Gastrocnemius medialis (tissue), 4 donors: ENCODE measurements at regions not wholly inside any gene's neighbourhood (a gene's known extent, or its start where the extent isn't known, plus 50 kb on each side); places are given as distances from the start of the nearest gene placed in this dataset.

Experiments used
- ATAC-seq, 2 donors: fragments of 150-250 bp; one replicate each; pipeline ENCODE4 v1.9.1; 2016
- DNase-seq, 2 donors: peaks; one replicate each; pipeline ENCODE4 v3.0.0-alpha.2; 2019
- H3K27ac ChIP-seq, 4 donors: fragments of 200-600 bp; sonication (generic); 1 replicate in 1 of 4; 2 replicates in 3 of 4; pipeline ENCODE4 v1.5.1; 2016 to 2018; ENCODE audit warnings: mild to moderate bottlenecking in 2 of 4, moderate library complexity in 1 of 4
- H3K27me3 ChIP-seq, 3 donors: fragments of 200-600 bp; sonication (generic) in 2 of 3; 1 replicate in 1 of 3; 2 replicates in 2 of 3; pipeline versions ENCODE4 v1.5.1 to v1.6.0; 2016 to 2019; ENCODE audit warnings: mild to moderate bottlenecking in 1 of 3, moderate library complexity in 1 of 3
- H3K36me3 ChIP-seq, 2 donors: fragments of 200-600 bp; sonication (generic) in 1 of 2; one replicate each; pipeline ENCODE4 v1.5.1; 2017 to 2018
- H3K4me1 ChIP-seq, 2 donors: fragments of 200-600 bp; sonication (generic) in 1 of 2; one replicate each; pipeline ENCODE4 v1.5.1; 2016 to 2017; ENCODE audit warnings: mild to moderate bottlenecking in 2 of 2
- H3K4me3 ChIP-seq, 4 donors: fragments of 200-600 bp; sonication (generic) in 3 of 4; 1 replicate in 1 of 4; 2 replicates in 3 of 4; pipeline ENCODE4 v1.5.1; 2016 to 2019; ENCODE audit warnings: mild to moderate bottlenecking in 2 of 4
- H3K9me3 ChIP-seq, 3 donors: fragments of 200-600 bp; sonication (generic) in 2 of 3; 1 replicate in 1 of 3; 2 replicates in 2 of 3; pipeline ENCODE4 v1.5.1; 2016 to 2019
- POLR2A ChIP-seq, 2 donors: fragments of 450-650 bp; IDR thresholded peaks; one replicate each; pipeline ENCODE4 v1.6.1; 2017; ENCODE audit warnings: antibody characterized with exemption in 2 of 2, mild to moderate bottlenecking in 2 of 2, moderate library complexity in 2 of 2
- in situ Hi-C, 4 donors: fragments of 200-750 bp; cut with MboI; loops; one replicate each; pipeline versions ENCODE4 v1.15.0 to v1.8.0; 2017; ENCODE audit warnings: low sequenced_read_pairs in 4 of 4
- intact Hi-C: fragments of 100-400 bp; cut with DNase I; formaldehyde crosslinking; loops from one replicate; pipeline ENCODE4 v1.15.1; 2023; ENCODE audit warnings: low total_unique reads
- TF ChIP-seq, protein P1 (sequence below), 5 experiments: fragments of 450-650 bp in 3 of 5; fragments of 200-600 bp in 2 of 5; sonication (generic) in 2 of 5; IDR thresholded peaks in 4 of 5; conservative IDR thresholded peaks in 1 of 5; 1 replicate in 4 of 5; 2 replicates in 1 of 5; pipeline ENCODE4 v1.5.1; 2016 to 2019; ENCODE audit warnings: antibody characterized with exemption in 5 of 5, mild to moderate bottlenecking in 3 of 5, moderate library complexity in 3 of 5

DNA sequence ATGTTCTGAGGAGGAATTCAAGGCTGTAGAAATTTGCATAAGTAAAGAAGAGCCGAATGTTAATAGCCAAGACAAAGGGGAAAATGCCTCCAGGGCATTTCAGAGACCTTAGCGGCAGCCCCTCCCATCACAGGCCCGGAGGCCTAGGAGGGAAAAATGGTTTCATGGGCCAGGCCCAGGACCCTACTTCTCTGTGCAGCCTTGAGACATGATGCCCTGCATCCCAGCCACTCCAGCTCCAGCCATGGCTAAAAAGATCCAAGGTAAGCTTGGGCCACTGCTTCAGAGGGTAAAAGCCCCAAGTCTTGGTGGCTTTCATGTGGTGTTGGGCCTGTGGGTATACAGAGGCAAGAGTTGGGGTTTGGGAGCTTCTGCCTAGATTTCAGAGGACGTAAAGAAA is 225.7 kb downstream of the ARHGAP12 start:
- TF ChIP-seq, protein P1, sequence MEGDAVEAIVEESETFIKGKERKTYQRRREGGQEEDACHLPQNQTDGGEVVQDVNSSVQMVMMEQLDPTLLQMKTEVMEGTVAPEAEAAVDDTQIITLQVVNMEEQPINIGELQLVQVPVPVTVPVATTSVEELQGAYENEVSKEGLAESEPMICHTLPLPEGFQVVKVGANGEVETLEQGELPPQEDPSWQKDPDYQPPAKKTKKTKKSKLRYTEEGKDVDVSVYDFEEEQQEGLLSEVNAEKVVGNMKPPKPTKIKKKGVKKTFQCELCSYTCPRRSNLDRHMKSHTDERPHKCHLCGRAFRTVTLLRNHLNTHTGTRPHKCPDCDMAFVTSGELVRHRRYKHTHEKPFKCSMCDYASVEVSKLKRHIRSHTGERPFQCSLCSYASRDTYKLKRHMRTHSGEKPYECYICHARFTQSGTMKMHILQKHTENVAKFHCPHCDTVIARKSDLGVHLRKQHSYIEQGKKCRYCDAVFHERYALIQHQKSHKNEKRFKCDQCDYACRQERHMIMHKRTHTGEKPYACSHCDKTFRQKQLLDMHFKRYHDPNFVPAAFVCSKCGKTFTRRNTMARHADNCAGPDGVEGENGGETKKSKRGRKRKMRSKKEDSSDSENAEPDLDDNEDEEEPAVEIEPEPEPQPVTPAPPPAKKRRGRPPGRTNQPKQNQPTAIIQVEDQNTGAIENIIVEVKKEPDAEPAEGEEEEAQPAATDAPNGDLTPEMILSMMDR (IDR thresholded peaks at IDR 0.05 in 4 of 5, conservative IDR thresholded peaks at IDR 0.05 in 1 of 5): no peak
- TF ChIP-seq POLR2A (IDR thresholded peaks at IDR 0.05): no peak
- Histone ChIP-seq H3K36me3 (no peaks in the 10 kb centered on the region), H3K4me1 (peaks cover 41 to 57% of the 10 kb centered on the region in 2 donors), H3K27ac (no peak overlapping the region), H3K4me3 (no peak overlapping the region), H3K9me3 (no peaks in the 10 kb centered on the region), H3K27me3 (no peaks in the 10 kb centered on the region)
- ATAC-seq (no peak), DNase-seq (no peak)
- intact Hi-C loops: loop anchor here (10.0 kb wide), 1 partner anchor 918 kb away; no protein-coding TSS in a partner anchor
- in situ Hi-C loops: loop anchor here in 2 of 4 donors (5.0 to 10.0 kb wide), 2 partner anchors 104 to 112 kb away; no protein-coding TSS in a partner anchor

DNA sequence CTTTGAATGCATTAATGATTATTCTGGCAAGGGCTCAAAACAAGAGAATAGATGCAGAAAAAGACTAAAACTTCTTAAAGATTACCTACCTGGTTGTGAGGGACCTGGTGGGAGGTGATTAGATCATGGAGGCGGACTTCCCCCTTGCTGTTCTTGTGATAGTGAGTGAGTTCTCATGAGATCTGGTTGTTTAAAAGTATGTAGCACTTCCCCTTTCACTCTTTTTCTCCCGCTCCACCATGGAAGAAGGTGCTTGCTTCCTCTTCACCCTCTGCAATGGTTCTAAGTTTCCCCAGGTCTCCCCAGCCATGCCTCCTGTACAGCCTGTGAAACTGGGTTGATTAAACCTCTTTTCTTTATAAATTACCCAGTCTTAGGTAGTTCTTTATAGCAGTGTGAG is 226.6 kb downstream of the ARHGAP12 start:
- DNase-seq: no peak
- Histone ChIP-seq H3K27ac (peak overlapping the region in 3 of 4 donors; percentile 81 to 85 (median 82)), H3K4me3 (no peak overlapping the region), H3K27me3 (no peaks in the 10 kb centered on the region), H3K4me1 (peaks cover 41 to 57% of the 10 kb centered on the region in 2 donors), H3K9me3 (no peaks in the 10 kb centered on the region), H3K36me3 (no peaks in the 10 kb centered on the region)
- in situ Hi-C loops: loop anchor here in 2 of 4 donors (5.0 to 10.0 kb wide), 2 partner anchors 105 to 113 kb away; no protein-coding TSS in a partner anchor
- intact Hi-C loops: loop anchor here (10.0 kb wide), 1 partner anchor 917 kb away; no protein-coding TSS in a partner anchor
- ATAC-seq: no peak
- TF ChIP-seq POLR2A (IDR thresholded peaks at IDR 0.05): no peak

DNA sequence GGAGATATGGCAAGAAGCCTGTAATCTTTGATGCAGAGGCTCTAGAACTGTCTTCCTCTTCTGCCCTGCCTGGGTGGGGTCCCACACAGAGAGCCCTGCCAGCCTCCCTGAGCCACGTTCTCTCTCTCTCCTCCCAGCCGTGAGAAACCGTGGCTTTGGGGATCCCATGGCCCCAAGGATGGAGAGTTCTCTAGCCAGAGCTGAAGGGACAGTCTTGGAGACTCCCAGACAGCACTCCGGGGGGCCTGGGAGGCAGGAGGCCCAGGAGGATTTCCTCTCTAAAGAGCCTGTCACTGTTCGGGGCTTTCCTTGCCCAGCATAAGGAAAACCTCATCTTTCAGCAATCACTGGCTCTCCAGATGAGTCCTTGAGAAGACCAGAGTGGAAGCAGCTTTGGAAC is 227.1 kb downstream of the ARHGAP12 start:
- Histone ChIP-seq H3K4me1 (peaks cover 42 to 57% of the 10 kb centered on the region in 2 donors), H3K27me3 (no peaks in the 10 kb centered on the region), H3K36me3 (no peaks in the 10 kb centered on the region), H3K4me3 (no peak overlapping the region), H3K27ac (peak overlapping the region; percentile 78 to 85 (median 82)), H3K9me3 (no peaks in the 10 kb centered on the region)
- ATAC-seq (no peak), DNase-seq (no peak)
- intact Hi-C loops (loop anchor here (10.0 kb wide), 1 partner anchor 917 kb away; no protein-coding TSS in a partner anchor), in situ Hi-C loops (loop anchor here in 2 of 4 donors (5.0 to 10.0 kb wide), 2 partner anchors 106 to 113 kb away; no protein-coding TSS in a partner anchor)
- TF ChIP-seq, protein P1 (IDR thresholded peaks at IDR 0.05 in 4 of 5, conservative IDR thresholded peaks at IDR 0.05 in 1 of 5): no peak
- no peak for TF ChIP-seq POLR2A (IDR thresholded peaks at IDR 0.05)

DNA sequence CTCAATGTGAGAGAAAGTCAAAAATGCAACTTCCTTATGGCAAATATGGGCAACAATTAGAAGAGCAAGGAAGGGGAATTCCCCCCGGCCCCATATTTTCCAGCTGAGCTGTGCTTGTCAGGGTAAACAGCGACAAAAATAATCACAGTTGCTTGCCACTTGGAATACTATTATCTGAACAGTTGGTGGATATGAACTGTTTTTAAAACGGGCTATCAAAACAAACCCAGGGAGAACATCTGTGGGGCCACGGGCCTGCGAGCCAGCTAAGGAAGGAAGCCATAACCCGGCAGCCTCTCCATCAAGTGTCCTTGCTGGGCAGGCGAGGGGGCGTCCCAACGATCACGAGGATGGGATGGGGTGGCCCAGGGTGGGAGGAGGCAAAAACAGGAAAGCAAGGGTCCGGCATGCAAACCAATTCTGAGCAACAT is 228.4 kb downstream of the ARHGAP12 start:
- Histone ChIP-seq H3K27ac (peak overlapping the region; percentile 78 to 85 (median 82)), H3K27me3 (no peaks in the 10 kb centered on the region), H3K9me3 (no peaks in the 10 kb centered on the region), H3K36me3 (no peaks in the 10 kb centered on the region), H3K4me1 (peaks cover 40 to 51% of the 10 kb centered on the region in 2 donors), H3K4me3 (no peak overlapping the region)
- in situ Hi-C loops: loop anchor here in 2 of 4 donors (5.0 to 10.0 kb wide), 2 partner anchors 107 to 115 kb away; no protein-coding TSS in a partner anchor
- intact Hi-C loops: loop anchor here (10.0 kb wide), 1 partner anchor 915 kb away; no protein-coding TSS in a partner anchor
- DNase-seq: no peak
- ATAC-seq: no peak
- TF ChIP-seq, protein P1 (IDR thresholded peaks at IDR 0.05 in 4 of 5, conservative IDR thresholded peaks at IDR 0.05 in 1 of 5): no peak
- no peak for TF ChIP-seq POLR2A (IDR thresholded peaks at IDR 0.05)

DNA sequence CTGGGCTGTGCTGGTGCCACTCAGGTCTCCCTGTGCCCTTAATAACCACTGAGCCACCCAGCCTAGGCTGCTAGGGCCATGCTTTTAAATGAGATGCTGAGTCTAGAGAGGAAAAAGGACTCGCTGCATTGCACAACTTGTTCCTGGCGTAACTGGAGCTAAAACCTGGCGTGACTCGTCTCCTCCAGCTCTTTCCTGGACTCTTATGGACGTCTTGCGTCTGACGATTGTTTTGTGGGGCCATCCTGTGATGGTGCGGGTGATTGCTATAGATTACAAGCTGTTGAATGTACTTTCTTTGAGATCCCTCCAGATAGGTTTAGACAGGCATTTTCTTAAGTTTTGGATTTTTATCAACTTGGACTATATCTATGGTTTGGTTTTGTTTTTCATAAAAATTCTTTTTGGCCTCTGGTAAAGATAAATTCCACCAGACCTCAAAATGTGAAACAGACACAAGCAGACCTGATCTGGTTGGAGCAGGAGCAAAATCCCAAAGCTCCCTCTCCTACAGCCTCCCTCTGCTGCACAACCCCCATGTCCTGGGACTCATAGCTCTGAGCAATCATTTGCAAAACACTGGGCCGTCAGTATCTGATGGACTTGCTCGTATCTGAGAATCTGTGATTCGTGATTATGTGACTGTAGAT is 230.3 kb downstream of the ARHGAP12 start:
- ATAC-seq: peak; percentile 89 to 91
- TF ChIP-seq POLR2A (IDR thresholded peaks at IDR 0.05): peak; percentile 11 to 35
- TF ChIP-seq, protein P1 (IDR thresholded peaks at IDR 0.05 in 4 of 5, conservative IDR thresholded peaks at IDR 0.05 in 1 of 5): no peak
- H3K4me1 ChIP-seq: peaks cover 40 to 51% of the 10 kb centered on the region in 2 donors
- H3K27ac ChIP-seq: peak overlapping the region; percentile 78 to 85 (median 82)
- intact Hi-C loops (loop anchor here (2.0 to 5.0 kb wide), 3 partner anchors 76 to 378 kb away; no protein-coding TSS in a partner anchor), in situ Hi-C loops (loop anchor here in 1 of 4 donors (10.0 kb wide), 1 partner anchor 94 kb away; no protein-coding TSS in a partner anchor)
- no peaks in the 10 kb centered on the region for H3K27me3 ChIP-seq
- no peaks in the 10 kb centered on the region for H3K9me3 ChIP-seq
- peak overlapping the region; percentile 3 to 45 (median 22) for H3K4me3 ChIP-seq
- peak; percentile 78 to 87 for DNase-seq
- H3K36me3 ChIP-seq: no peaks in the 10 kb centered on the region
